GM13976 (cell line): ENCODE measurements at regions not wholly inside any gene's neighbourhood (a gene's known extent, or its start where the extent isn't known, plus 50 kb on each side); places are given as distances from the start of the nearest gene placed in this dataset.
"Not testable (repeated sequence)": the region's sequence is repeated elsewhere in the genome, so short reads cannot be mapped to it uniquely, and the experiment has no call there.

Source experiments
- DNase-seq: peaks from one replicate; pipeline ENCODE4 v3.0.0; 2012; ENCODE audit warnings: low spot score
- in situ Hi-C: fragments of 300-500 bp; cut with MboI; formaldehyde crosslinking; loops from one replicate; pipeline ENCODE4 v1.12.0; 2022; ENCODE audit warnings: low sequenced_read_pairs, mixed read lengths, inconsistent platforms; ENCODE audit not compliant: unreplicated experiment
- TF ChIP-seq, protein P1 (sequence below): IDR thresholded peaks from 2 replicates; pipeline ENCODE4 v1.5.1; 2012; ENCODE audit warnings: borderline replicate concordance, mild to moderate bottlenecking; ENCODE audit not compliant: insufficient read depth; ENCODE audit errors: extremely low read depth, missing control alignments, control extremely low read depth

DNA sequence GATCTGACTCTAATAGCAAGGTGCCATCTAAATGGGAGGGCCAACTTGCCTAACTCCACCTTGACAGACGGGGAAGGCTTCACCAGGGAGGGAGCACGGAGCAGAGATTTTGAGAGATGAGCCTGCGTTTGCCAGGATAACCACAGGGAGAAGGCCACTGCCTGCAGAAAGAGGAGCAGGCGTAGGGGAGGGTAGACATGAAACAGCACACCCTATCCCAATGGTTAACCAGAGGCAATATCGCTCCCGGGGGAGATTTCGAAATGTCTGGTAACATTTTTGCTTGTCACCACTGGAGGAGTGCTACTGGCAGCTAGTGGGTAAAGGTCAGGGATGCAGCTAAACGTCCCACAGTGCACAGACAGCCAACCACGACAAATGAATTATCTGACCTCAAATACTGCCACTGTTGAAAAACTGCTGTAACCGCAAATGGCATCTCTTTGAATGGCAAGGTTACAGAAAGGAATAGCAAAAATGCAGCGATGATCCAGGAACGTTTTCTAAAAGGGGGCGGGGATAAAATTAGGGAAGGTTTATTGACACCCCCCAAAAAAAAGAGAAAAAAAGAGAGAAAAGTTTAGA lies 126.0 kb upstream of the ATF7IP start:
- peak; percentile 52 for DNase-seq
- in situ Hi-C loops, result loop anchor here (25.0 kb wide), 2 partner anchors 398 to 748 kb away; no protein-coding TSS in a partner anchor
- TF ChIP-seq, protein P1, sequence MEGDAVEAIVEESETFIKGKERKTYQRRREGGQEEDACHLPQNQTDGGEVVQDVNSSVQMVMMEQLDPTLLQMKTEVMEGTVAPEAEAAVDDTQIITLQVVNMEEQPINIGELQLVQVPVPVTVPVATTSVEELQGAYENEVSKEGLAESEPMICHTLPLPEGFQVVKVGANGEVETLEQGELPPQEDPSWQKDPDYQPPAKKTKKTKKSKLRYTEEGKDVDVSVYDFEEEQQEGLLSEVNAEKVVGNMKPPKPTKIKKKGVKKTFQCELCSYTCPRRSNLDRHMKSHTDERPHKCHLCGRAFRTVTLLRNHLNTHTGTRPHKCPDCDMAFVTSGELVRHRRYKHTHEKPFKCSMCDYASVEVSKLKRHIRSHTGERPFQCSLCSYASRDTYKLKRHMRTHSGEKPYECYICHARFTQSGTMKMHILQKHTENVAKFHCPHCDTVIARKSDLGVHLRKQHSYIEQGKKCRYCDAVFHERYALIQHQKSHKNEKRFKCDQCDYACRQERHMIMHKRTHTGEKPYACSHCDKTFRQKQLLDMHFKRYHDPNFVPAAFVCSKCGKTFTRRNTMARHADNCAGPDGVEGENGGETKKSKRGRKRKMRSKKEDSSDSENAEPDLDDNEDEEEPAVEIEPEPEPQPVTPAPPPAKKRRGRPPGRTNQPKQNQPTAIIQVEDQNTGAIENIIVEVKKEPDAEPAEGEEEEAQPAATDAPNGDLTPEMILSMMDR, result peak; percentile 10

DNA sequence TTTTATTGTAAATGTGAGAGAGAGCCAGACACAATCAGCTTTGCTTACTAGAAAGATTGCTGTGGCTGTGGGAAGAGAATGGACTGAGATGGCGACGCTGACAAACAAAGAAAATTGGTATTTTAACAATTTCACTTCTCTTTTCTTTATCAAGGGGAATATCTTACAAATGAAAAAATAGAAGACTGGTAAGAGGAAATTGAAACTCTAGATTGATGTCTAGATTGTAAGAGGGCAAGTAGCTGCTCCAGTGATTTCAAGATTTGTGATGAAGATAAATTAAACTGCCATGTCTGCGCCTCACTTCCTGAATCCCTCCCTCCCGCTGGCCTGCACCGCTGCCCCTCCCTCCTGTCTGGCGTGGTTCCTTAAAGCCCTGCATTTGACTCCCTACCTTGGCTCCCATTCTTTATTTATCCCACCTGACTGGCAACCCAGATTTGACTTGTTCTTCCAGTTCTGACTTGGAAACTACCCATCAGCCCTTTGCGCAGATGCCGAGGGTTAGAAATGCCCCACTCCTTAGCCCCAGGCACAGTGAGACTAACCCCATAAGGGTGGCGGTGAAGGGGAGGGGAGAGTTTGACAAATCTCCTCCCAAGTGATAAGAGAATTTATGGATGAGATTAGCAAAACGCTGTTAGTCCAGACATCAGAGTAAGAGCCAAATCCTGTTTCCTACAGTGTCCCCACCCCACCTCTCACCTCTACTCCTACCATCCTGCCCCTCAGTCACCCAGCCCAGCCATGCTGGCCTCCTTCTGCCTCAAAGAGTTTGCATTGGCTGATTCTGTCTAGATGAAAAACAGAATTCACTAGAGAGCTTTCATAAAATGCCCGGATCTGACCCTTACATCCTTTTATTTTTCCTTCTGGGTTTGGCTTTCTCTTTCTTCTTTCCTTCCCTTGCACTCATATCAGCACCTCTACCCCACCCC lies 125.3 kb upstream of the ATF7IP start:
- DNase-seq, result peak; percentile 48
- in situ Hi-C loops, result loop anchor here (25.0 kb wide), 2 partner anchors 397 to 747 kb away; no protein-coding TSS in a partner anchor
- TF ChIP-seq, protein P1, result no peak

DNA sequence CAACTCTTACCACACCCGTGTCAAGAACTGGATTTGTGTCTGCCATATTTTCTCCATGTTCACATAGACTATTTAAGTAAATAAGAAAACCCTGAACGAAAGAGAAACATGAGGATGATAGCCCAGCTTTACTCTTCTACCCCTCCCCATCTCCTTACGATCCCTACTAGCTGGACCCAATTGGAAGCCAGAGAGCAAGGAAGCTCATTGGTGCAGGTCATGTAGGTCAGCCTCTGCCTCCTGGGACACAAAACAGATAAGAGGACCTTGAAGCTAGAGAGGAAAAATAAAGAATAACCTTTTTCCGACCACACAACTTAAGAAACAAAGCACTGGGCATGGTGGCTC lies 124.6 kb upstream of the ATF7IP start:
- TF ChIP-seq, protein P1, result no peak
- in situ Hi-C loops, result loop anchor here (25.0 kb wide), 2 partner anchors 396 to 746 kb away; no protein-coding TSS in a partner anchor
- DNase-seq, result no peak

DNA sequence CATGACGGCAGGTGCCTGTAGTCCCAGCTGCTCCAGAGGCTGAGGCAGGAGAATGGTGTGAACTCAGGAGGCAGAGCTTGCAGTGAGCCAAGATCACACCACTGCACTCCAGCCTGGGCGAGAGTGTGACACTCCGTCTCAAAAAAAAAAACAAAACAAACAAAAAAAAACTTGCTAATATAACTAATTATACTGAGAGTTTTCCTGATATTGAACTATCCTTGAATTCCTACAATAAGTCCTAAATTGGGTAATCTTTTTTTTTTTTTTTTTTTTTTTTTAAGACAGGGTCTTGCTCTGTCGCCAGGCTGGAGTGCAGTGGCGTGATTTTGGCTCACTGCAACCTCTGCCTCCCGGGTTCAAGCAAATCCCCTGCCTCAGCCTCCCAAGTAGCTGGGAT lies 122.7 kb upstream of the ATF7IP start:
- in situ Hi-C loops, result loop anchor here (25.0 kb wide), 2 partner anchors 394 to 744 kb away; no protein-coding TSS in a partner anchor
- not testable (repeated sequence) for DNase-seq

DNA sequence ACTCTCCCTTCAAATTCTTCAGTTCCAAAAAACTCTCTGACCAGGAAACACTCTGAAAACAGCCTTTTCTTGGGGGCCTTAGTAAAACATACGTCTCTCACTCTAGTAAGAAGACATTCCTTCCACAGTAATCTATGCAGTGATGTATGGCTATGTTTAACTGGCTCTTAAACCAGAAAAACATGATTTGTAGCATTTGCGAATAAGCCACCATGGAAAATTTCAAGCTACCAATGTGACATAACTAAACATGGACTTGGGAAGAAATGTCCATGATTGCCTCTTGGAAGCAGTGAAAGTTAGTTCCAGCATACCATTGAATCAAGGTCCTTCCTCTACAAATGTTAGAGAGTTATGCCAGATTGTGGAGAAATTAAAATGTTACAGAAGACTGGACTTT lies 121.5 kb upstream of the ATF7IP start:
- TF ChIP-seq, protein P1, result no peak
- in situ Hi-C loops, result loop anchor here (25.0 kb wide), 2 partner anchors 393 to 743 kb away; no protein-coding TSS in a partner anchor
- no peak for DNase-seq

DNA sequence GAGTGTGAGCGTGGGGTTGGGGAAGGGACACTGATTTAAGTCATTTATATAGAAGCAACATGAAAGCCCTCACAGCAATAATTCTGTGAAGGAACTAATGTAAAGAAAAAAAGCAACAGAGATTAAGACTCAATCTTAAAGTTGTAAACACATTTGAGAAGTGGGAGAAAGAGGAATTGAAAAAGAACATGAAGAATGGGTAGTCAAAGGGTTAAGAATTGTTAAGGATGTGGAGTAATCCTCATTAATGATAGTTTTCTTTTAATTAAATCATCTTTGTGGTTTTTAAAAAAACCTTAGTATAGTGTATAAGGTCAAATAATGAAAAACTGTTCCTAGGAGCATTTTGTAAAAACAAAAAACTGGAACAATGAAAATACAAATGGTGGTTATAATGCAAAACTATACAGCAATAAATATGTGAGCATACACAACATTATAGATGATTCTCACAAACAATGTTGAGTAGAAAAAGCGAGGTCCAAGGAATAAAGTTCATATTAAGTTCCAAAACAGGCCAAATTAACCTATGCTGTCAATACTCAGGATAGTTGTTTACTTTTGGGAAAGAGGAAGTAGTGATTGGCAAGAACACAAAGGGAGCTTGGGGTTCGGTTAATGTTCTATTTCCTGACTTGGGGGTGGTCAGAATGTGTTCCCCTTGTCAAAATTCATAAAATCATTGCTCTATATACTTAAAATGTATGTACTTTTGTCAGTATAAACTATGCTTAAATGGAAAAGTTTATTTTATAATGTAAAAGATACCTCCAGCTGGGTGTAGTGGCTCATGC lies 120.4 kb upstream of the ATF7IP start:
- in situ Hi-C loops, result loop anchor here (25.0 kb wide), 2 partner anchors 392 to 742 kb away; no protein-coding TSS in a partner anchor
- TF ChIP-seq, protein P1, result no peak

More for the DNA sequence above, 120.4 kb upstream of the ATF7IP start:
- DNase-seq, result no peak
